GM19395 (cell line): ENCODE measurements at regions not wholly inside any gene's neighbourhood (a gene's known extent, or its start where the extent isn't known, plus 50 kb on each side); places are given as distances from the start of the nearest gene placed in this dataset.
"Not testable (repeated sequence)": the region's sequence is repeated elsewhere in the genome, so short reads cannot be mapped to it uniquely, and the experiment has no call there.

Experiments used
- ATAC-seq: cut with Tn5 transposase; IDR thresholded peaks from one replicate; pipeline ENCODE4 v1.9.1; 2021; ENCODE audit warnings: mild to moderate bottlenecking, moderate library complexity; ENCODE audit not compliant: unreplicated experiment

- no peak for ATAC-seq
Observed at GRCh38 chr10:9228771-9229170, 1174.3 kb downstream of the GATA3 start.

GRCh38 chr10:9229702-9230244, 1175.3 kb downstream of the GATA3 start:
- no peak for ATAC-seq

GRCh38 chr10:9230625-9231024, 1176.1 kb downstream of the GATA3 start:
- no peak for ATAC-seq

GRCh38 chr10:9234191-9234590, 1179.7 kb downstream of the GATA3 start:
- ATAC-seq = no peak

GRCh38 chr10:9238041-9238440, 1183.6 kb downstream of the GATA3 start:
- no peak for ATAC-seq

GRCh38 chr10:9239298-9239697, 1184.8 kb downstream of the GATA3 start:
- no peak for ATAC-seq

- ATAC-seq = no peak
Observed at GRCh38 chr10:9243941-9244411, 1189.5 kb downstream of the GATA3 start.

- ATAC-seq = no peak
Observed at GRCh38 chr10:9244864-9245263, 1190.4 kb downstream of the GATA3 start.

GRCh38 chr10:9253121-9253520, 1198.6 kb downstream of the GATA3 start:
- no peak for ATAC-seq

- no peak for ATAC-seq
Observed at GRCh38 chr10:9254353-9254752, 1199.9 kb downstream of the GATA3 start.

- ATAC-seq = no peak
Observed at GRCh38 chr10:9260690-9261089, 1206.2 kb downstream of the GATA3 start.

GRCh38 chr10:9262770-9263169, 1208.3 kb downstream of the GATA3 start:
- ATAC-seq = no peak

GRCh38 chr10:9268176-9268575, 1213.7 kb downstream of the GATA3 start:
- no peak for ATAC-seq

GRCh38 chr10:9273126-9273833, 1218.8 kb downstream of the GATA3 start:
- ATAC-seq = not testable (repeated sequence)

GRCh38 chr10:9274206-9274755, 1219.8 kb downstream of the GATA3 start:
- ATAC-seq = no peak

GRCh38 chr10:9275861-9276260, 1221.4 kb downstream of the GATA3 start:
- ATAC-seq = no peak

GRCh38 chr10:9285690-9286089, 1231.2 kb downstream of the GATA3 start:
- no peak for ATAC-seq

GRCh38 chr10:9289811-9290210, 1235.3 kb downstream of the GATA3 start:
- no peak for ATAC-seq

GRCh38 chr10:9291081-9291480, 1236.6 kb downstream of the GATA3 start:
- ATAC-seq = no peak

- ATAC-seq = no peak
Observed at GRCh38 chr10:9294132-9294663, 1239.7 kb downstream of the GATA3 start.

GRCh38 chr10:9294865-9295264, 1240.4 kb downstream of the GATA3 start:
- peak; percentile 92 for ATAC-seq

GRCh38 chr10:9296190-9296589, 1241.7 kb downstream of the GATA3 start:
- no peak for ATAC-seq
